SKM-1 treated with dmso at 0.1 percent for 144 hours (cell line): ENCODE measurements at regions not wholly inside any gene's neighbourhood (a gene's known extent, or its start where the extent isn't known, plus 50 kb on each side); places are given as distances from the start of the nearest gene placed in this dataset.
"Not testable (repeated sequence)": the region's sequence is repeated elsewhere in the genome, so short reads cannot be mapped to it uniquely, and the experiment has no call there.

Source experiments
- DNase-seq: peaks from one replicate; lab custom pipeline; 2025; ENCODE audit not compliant: unreplicated experiment; lab: John Stamatoyannopoulos, UW

DNA sequence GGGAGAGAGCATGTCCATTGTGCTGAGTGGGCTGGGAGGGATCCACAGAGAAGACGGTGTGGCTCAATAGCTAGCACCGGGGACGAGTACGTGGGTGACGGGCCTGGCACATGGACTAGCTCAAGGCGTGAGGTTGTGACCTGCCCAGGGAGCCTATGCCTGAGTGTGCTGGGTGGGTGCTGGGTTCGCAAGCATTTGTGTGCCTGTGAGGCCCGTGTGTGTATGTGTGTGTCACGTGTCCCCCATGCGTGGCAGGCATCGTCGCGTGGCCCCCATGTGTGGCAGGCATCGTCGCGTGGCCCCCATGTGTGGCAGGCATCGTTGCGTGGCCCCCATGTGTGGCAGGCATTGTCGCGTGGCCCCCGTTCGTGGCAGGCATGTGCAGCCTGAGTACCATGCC is 109.2 kb downstream of the TMEM121 start:
- DNase-seq: no peak

DNA sequence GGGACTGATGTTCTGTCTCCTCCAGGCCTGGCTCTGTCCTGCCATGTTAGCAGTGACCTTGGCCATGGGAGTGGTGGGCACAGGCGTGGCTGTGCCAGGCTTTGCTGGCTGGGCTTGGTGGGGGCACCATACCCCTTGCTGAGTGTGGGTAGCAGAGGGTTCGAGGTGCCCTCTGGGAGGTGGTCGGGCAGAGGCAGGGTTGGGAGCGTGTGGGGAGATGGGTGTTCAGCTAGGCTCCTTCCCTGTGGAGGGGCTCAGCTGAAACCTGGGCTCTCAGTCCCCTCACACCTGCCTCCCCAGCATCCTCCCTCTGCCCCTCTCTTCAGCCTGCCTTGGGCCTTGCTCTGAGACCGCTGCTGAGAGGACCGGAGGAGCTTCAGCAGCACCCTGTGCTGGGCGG is 109.6 kb downstream of the TMEM121 start:
- not testable (repeated sequence) for DNase-seq

GRCh38 chr14:105636935-105637334 is 110.6 kb downstream of the TMEM121 start:
- no peak for DNase-seq

GRCh38 chr14:105637345-105637744 is 111.0 kb downstream of the TMEM121 start:
- DNase-seq: not testable (repeated sequence)

GRCh38 chr14:105639969-105640931 is 113.9 kb downstream of the TMEM121 start:
- DNase-seq: not testable (repeated sequence)

DNA sequence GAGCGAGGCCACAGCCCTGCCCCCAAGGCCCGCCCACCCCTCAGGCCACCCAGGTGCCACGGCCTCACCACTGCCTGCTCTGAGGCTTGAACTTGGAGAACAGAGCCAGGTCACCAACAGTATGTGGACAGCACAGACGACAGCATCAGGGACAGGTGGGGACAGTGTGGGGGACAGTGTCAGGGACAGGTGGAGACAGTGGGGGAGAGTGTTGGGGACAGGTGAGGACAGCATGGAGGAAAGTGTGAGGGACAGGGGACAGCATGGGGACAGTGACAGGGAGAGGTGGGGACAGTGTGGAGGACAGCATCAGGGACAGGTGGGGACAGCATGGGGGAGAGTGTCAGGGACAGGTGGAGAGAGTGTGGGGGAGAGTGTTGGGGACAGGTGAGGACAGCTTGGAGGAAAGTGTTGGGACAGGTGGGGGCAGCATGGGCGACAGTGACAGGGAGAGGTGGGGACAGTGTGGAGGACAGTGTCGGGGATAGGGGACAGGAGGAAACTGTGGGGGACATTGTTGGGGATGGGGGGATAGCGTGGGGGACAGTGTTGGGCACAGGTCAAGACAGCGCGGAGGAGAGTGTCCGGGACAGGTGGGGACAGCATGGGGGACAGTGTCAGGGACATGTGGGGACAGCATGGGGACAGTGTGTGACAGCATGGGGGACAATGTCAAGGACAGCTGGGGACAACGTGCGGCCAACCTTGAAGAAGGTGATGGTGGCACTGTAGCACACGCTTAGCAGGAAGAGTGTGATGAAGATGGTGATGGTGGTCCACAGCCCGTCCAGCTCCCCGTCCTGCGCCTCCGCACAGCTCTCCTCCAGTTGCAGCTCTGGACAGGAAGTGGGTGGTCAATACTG is 114.9 kb downstream of the TMEM121 start:
- DNase-seq: no peak

DNA sequence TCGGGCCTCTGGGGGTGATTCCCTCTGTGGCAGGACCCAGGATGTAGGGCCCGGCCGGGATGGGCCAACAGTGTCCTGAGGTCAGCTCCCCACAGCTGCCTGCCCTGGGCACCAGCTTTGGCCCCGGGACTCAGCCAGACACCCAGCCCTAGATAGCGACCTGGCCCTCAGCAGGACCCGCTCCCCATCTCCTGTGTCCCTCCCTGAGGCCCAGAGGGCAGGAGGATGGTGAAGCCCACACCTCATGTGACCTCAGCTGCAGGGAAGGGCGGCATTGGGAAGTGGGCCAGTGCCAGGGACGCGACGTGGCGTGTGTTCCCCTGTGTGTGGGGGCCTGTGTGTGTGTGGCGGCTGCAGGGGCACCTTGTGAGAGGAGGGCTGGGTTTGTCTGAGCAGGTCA is 115.6 kb downstream of the TMEM121 start:
- not testable (repeated sequence) for DNase-seq

GRCh38 chr14:105642486-105642885 is 116.1 kb downstream of the TMEM121 start:
- not testable (repeated sequence) for DNase-seq

GRCh38 chr14:105643406-105644052 is 117.1 kb downstream of the TMEM121 start:
- DNase-seq: not testable (repeated sequence)

DNA sequence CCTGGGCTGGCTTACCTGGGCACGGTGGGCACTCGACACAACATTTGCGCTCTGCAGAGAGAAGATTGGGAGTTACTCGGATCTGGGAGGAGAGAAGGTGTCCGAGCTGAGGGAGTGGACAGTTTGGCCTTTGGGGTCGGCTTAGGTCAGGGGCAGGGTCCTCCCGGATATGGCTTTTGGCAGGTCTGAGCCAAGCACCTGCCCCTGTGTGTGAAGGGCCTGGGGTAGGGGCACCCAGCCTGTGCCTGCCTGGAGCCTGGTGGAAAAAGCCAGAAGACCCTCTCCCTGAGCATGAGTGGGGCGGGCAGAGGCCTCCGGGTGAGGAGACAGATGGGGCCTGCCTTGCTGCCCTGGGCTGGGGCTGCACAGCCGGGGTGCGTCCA is 117.7 kb downstream of the TMEM121 start:
- DNase-seq: not testable (repeated sequence)

- DNase-seq: not testable (repeated sequence)
These were observed 118.1 kb downstream of the TMEM121 start for GRCh38 chr14:105644457-105644856.

- DNase-seq: not testable (repeated sequence)
These were observed 118.5 kb downstream of the TMEM121 start for GRCh38 chr14:105644891-105645290.

GRCh38 chr14:105645389-105645788 is 119.0 kb downstream of the TMEM121 start:
- DNase-seq: not testable (repeated sequence)

DNA sequence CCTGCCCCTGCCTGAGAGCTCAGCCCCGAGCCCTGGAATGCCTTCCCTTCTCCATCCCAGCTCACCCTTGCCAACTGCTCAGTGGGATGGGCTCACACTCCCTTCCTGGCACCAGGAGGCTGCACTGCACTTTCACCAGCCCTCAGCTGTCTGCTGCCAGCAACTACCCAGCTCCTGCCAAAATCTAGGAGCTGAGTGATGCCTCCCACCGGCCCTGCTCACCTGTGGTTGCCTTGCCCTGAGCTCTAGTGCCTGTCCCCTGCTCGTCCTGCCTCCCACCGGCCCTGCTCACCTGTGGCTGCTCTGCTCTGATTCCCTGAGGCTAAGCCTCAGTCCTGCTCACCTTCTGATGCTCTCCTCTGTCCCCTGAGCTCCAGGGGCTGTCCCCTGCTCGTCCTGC is 119.8 kb downstream of the TMEM121 start:
- DNase-seq: no peak

GRCh38 chr14:105646711-105647281 is 120.4 kb downstream of the TMEM121 start:
- DNase-seq: not testable (repeated sequence)

DNA sequence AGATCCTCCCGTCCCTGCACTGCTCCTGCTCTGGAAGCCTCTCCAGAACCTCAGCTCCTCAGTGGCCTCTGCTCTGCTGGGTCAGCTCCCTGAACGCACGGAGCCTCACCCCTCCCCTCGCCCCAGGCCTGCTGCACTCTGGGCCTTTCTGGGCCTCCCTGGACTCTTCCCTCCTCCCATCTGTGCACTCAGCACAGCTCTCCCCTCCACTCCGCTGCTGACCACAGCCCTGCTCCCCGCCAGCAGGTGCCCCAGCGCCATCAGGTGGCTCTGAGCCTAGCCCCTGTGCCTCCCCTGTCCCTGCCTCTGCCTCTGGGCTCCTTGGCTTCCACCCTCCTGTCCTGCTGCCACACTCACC is 121.0 kb downstream of the TMEM121 start:
- DNase-seq: not testable (repeated sequence)

DNA sequence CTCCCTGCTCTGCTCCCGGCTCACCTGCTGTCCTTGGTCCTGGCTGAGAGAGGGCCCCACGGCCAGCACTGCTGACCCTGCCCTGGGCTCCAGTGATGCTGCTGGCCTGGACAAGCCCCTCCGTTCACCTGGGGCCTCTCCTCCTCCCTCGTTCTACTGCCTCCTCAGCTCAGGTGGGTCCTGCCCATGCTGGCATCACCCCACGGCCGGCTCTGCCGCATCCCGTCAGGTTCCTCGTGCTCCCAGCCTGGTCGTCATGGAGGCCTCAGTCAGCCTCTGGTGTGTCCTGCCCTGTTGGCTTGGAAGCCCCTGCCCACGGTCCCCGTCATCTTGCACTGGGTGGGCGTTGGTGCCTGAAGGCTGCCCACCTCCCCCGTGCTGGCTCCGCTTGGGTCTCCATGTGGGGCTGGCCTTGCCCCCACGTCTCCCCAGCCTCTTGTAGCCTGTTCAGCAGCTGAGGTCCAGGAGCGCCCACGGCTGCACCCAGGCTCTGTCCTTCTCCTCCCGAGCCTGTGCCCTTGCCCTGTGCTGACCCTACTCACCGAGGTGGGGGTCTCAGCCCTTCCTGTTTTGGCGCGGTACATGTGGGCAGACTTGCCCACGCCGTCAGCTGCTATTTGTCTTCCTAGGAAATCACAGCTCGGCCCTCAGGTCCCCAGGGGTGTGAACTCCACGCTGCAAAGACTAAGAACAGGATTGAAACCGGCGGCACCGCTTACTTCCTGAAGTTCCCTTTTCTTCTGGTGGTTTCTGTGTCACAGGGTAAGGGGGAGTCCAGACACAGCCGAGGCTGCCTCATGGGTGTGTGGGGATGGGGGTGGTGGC is 121.6 kb downstream of the TMEM121 start:
- no peak for DNase-seq

DNA sequence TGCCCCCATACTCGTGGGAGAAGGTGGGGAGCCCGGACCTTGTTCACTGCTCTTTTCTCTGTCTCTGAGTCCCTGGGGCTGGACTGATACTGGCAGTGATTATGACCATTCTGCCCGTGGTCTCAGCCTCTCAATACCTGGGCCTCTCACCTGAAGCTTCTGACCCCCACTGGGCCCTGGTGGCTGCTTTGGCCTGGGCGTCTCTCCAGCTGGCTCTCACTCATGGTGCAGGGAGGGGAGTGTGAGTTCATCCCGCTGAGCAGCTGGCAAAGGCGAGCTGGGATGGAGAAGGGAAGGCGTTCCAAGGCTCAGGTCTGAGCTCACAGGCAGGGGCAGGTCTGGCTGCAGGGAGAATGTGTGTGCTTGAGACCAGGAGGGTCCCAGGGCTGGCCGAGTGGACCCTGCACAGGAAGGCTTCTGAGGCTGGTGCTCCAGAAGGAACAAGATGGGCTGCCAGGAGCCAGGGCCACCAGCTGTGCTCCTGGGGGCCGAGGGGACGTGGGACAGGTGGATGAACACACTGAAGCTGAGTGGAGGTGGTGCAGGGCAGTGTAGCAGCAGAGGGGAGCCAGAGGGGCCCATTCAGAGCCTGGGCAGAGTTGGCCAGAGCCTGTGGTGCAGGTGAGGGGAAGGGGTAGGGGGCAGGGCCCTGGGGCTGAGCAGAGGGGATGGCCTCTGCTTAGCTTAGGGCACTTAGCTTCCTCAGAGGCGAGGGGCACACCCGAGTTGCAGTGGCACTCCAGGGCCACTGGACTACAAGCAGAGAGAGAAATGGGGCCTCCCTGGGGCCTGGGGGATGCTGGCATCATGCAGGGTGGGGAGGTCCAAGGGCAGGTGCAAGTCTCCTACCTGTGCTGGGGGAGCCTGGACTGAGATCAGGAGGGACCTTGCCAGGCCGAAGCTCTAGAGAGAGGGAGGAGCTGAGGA is 122.5 kb downstream of the TMEM121 start:
- DNase-seq: not testable (repeated sequence)

DNA sequence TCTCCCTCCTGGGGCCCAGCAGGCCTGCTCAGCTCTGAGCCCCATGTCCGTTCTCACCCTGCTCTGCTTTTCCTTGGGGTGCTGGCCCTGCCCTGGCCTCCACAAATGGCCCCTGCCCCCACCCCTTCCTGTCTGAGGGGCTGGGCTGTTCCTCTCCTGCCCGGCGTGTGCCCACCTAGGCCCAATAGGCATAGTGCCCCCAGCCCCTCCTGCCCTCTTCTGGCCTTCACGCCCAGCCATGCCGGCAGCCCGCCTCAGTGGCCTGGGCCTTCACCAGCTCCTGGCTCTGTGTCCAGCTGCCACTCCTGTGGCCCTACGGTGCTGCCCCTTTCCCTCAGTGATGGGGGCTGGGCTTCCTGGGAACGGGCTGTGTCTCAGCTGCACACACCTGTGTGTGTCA is 125.9 kb downstream of the TMEM121 start:
- DNase-seq: not testable (repeated sequence)
